ENCODE measurements at regions not wholly inside any gene's neighbourhood (a gene's known extent, or its start where the extent isn't known, plus 50 kb on each side); places are given as distances from the start of the nearest gene placed in this dataset.

DNA sequence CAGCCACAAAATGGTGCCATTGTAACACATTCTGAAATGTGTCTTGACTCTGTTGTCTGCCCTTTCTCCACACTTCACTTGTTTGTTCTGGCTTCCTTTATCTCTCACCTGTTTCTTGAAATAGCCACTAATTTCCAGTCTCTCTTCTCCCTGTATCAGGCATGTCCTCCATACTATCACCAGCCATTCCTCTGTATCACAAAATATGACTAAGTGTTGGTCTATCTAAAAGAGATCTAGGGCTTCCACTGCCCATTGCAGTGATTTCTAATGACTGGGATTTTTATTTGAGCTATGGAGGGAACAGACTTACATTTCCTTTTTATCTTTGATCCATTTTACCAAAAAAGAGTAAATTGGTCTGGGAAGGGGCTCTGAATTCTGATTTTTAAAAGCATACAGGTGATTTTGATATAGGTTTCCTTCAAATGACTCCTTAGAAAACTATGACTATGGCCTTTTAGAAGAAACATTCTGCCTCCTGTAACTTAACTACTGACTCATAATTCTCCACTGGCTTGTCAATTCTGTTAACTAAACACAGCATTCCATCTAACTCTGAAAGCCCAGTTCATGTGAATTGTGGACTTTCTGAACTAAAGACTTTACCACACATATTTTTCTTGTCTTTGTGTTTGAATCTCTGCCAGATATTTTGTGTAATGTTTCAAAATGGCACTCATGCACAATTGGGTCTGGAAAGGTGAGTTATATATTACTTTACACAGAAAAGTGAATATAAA, 1121.4 kb downstream of the XPNPEP1 start:
- H3K36me3 ChIP-seq: no peaks in the 10 kb centered on the region
- no peak overlapping the region for H3K27ac ChIP-seq
- H3K27me3 ChIP-seq: no peaks in the 10 kb centered on the region
- TF ChIP-seq, protein P1, sequence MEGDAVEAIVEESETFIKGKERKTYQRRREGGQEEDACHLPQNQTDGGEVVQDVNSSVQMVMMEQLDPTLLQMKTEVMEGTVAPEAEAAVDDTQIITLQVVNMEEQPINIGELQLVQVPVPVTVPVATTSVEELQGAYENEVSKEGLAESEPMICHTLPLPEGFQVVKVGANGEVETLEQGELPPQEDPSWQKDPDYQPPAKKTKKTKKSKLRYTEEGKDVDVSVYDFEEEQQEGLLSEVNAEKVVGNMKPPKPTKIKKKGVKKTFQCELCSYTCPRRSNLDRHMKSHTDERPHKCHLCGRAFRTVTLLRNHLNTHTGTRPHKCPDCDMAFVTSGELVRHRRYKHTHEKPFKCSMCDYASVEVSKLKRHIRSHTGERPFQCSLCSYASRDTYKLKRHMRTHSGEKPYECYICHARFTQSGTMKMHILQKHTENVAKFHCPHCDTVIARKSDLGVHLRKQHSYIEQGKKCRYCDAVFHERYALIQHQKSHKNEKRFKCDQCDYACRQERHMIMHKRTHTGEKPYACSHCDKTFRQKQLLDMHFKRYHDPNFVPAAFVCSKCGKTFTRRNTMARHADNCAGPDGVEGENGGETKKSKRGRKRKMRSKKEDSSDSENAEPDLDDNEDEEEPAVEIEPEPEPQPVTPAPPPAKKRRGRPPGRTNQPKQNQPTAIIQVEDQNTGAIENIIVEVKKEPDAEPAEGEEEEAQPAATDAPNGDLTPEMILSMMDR (IDR thresholded peaks at IDR 0.05): no peak
- no peak for TF ChIP-seq POLR2AphosphoS5 (IDR thresholded peaks at IDR 0.05)
- TF ChIP-seq EP300 (IDR thresholded peaks at IDR 0.05): no peak
- TF ChIP-seq POLR2A (IDR thresholded peaks at IDR 0.05): no peak
- no peaks in the 10 kb centered on the region for H3K9me3 ChIP-seq
- no peak overlapping the region for H3K4me3 ChIP-seq
- intact Hi-C loops (cut with DNase I): no loop called here
- no peak for DNase-seq
- H3K4me1 ChIP-seq: no peaks in the 10 kb centered on the region

GRCh38 chr10:108801220-108801619, 1122.1 kb downstream of the XPNPEP1 start:
- Histone ChIP-seq H3K36me3 (no peaks in the 10 kb centered on the region), H3K27me3 (no peaks in the 10 kb centered on the region), H3K9me3 (no peaks in the 10 kb centered on the region), H3K27ac (no peak overlapping the region), H3K4me3 (no peak overlapping the region), H3K4me1 (no peaks in the 10 kb centered on the region)
- WGBS, 2 donors: 72 to 82% methylated on average over 2 of the region's 2 CpGs
- no peak for DNase-seq
- TF ChIP-seq, protein P1 (IDR thresholded peaks at IDR 0.05): no peak
- TF ChIP-seq POLR2AphosphoS5 (IDR thresholded peaks at IDR 0.05) (no peak), POLR2A (IDR thresholded peaks at IDR 0.05) (no peak), EP300 (IDR thresholded peaks at IDR 0.05) (no peak)
- intact Hi-C loops (cut with DNase I): no loop called here

GRCh38 chr10:108797573-108797972, 1125.7 kb downstream of the XPNPEP1 start:
- Histone ChIP-seq H3K36me3 (no peaks in the 10 kb centered on the region), H3K4me1 (no peaks in the 10 kb centered on the region), H3K9me3 (no peaks in the 10 kb centered on the region), H3K27ac (no peak overlapping the region), H3K4me3 (no peak overlapping the region), H3K27me3 (no peaks in the 10 kb centered on the region)
- intact Hi-C loops (cut with DNase I): no loop called here
- DNase-seq: no peak
- WGBS, 2 donors: 86 to 87% methylated on average over 1 of the region's 1 CpG
- no peak for TF ChIP-seq POLR2A (IDR thresholded peaks at IDR 0.05)
- no peak for TF ChIP-seq POLR2AphosphoS5 (IDR thresholded peaks at IDR 0.05)
- TF ChIP-seq, protein P1 (IDR thresholded peaks at IDR 0.05): no peak
- no peak for TF ChIP-seq EP300 (IDR thresholded peaks at IDR 0.05)

DNA sequence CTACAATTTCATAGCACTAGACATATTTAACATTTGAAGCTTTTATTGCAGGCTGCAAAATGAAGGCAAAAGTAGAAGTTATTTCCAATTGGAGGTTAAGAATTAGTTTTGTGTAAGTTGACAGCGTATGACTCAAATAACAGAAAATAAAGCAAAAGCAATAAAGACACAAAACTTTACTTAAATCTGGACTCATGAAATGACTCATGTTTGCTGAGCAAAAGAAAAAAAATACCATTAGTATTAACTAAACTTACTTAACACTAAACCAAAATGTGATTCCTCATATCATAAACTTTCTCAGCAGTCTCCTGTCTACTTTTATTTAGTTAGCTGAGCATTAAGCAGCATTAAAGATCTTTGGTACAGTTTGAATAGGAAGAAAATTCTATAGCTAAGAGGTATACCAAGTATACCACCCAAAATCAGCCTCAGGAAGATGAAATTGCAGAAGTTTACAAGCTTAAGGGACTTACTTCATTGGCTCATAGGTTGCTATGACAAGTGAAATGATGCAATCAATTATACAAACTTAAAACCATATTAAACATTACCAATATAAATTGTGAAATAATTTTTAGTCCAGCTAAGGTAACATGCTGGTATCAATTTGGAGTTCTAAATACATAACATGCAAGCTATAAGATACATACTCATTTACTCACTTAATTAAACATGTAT, 1131.4 kb downstream of the XPNPEP1 start:
- DNase-seq: no peak
- 81 to 83% methylated on average over 1 of the region's 1 CpG for WGBS, 2 donors
- intact Hi-C loops (cut with DNase I): no loop called here
- no peak overlapping the region for H3K27ac ChIP-seq
- H3K4me1 ChIP-seq: no peaks in the 10 kb centered on the region
- no peak overlapping the region for H3K4me3 ChIP-seq
- H3K36me3 ChIP-seq: no peaks in the 10 kb centered on the region
- H3K27me3 ChIP-seq: no peaks in the 10 kb centered on the region
- H3K9me3 ChIP-seq: no peaks in the 10 kb centered on the region
- TF ChIP-seq, protein P1 (IDR thresholded peaks at IDR 0.05): no peak
- TF ChIP-seq EP300 (IDR thresholded peaks at IDR 0.05): no peak
- TF ChIP-seq POLR2A (IDR thresholded peaks at IDR 0.05): no peak
- TF ChIP-seq POLR2AphosphoS5 (IDR thresholded peaks at IDR 0.05): no peak
